Brain microvascular endothelial cell (primary cell): ENCODE measurements at regions not wholly inside any gene's neighbourhood (a gene's known extent, or its start where the extent isn't known, plus 50 kb on each side); places are given as distances from the start of the nearest gene placed in this dataset.

ENCODE experiments used
- DNase-seq: peaks from one replicate; pipeline ENCODE4 v3.0.0-alpha.2; 2020
- H3K27ac ChIP-seq: fragments of 250-450 bp; sonication (Bioruptor Pico); 2 replicates; pipeline ENCODE4 v1.5.1; 2020; ENCODE audit warnings: mild to moderate bottlenecking, moderate library complexity
- H3K27me3 ChIP-seq: fragments of 250-450 bp; sonication (Bioruptor Pico); replicated peaks from 2 replicates; pipeline ENCODE4 v1.5.1; 2020; ENCODE audit warnings: mild to moderate bottlenecking
- H3K36me3 ChIP-seq: fragments of 250-450 bp; sonication (Bioruptor Pico); replicated peaks from 2 replicates; pipeline ENCODE4 v1.5.1; 2020; ENCODE audit warnings: mild to moderate bottlenecking
- H3K4me3 ChIP-seq: 2 replicates; pipeline ENCODE4 v1.5.1; 2011; ENCODE audit warnings: low read depth, mild to moderate bottlenecking, control low read depth, low read length, moderate library complexity
- in situ Hi-C: cut with HindIII; loops from 2 replicates; pipeline ENCODE4 v1.10.0; 2017; ENCODE audit warnings: low sequenced_read_pairs, low pct_ligation_motif_present
- TF ChIP-seq, protein P1 (sequence below): IDR thresholded peaks from 2 replicates; pipeline ENCODE4 v1.5.1; 2011; ENCODE audit warnings: low read depth, mild to moderate bottlenecking, moderate library complexity, low read length, control low read depth, inconsistent platforms; ENCODE audit errors: missing control alignments

DNA sequence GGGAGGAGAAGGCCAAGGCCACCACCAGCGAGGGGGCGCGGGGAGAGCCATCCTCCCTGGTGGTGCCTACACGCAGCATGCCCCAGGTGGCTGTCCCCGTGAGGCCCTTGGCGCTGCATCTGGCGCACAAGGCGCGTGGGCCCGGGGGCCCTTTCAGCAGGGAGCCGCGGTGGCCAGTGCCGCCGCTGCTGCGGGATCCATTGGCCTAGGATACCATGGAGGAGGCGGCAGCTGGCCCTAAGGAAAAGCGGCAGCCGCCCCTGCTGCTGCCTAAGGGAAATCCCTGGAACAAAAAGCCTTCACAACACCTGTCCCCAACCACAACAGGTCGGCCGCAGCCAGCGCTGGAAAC lies 1059.6 kb downstream of the TECRL start:
- TF ChIP-seq, protein P1, sequence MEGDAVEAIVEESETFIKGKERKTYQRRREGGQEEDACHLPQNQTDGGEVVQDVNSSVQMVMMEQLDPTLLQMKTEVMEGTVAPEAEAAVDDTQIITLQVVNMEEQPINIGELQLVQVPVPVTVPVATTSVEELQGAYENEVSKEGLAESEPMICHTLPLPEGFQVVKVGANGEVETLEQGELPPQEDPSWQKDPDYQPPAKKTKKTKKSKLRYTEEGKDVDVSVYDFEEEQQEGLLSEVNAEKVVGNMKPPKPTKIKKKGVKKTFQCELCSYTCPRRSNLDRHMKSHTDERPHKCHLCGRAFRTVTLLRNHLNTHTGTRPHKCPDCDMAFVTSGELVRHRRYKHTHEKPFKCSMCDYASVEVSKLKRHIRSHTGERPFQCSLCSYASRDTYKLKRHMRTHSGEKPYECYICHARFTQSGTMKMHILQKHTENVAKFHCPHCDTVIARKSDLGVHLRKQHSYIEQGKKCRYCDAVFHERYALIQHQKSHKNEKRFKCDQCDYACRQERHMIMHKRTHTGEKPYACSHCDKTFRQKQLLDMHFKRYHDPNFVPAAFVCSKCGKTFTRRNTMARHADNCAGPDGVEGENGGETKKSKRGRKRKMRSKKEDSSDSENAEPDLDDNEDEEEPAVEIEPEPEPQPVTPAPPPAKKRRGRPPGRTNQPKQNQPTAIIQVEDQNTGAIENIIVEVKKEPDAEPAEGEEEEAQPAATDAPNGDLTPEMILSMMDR = no peak
- H3K36me3 ChIP-seq = no peaks in the 10 kb centered on the region
- no peak for DNase-seq
- no peak overlapping the region for H3K27ac ChIP-seq
- in situ Hi-C loops = no loop called here
- no peak overlapping the region for H3K4me3 ChIP-seq
- H3K27me3 ChIP-seq = no peaks in the 10 kb centered on the region

DNA sequence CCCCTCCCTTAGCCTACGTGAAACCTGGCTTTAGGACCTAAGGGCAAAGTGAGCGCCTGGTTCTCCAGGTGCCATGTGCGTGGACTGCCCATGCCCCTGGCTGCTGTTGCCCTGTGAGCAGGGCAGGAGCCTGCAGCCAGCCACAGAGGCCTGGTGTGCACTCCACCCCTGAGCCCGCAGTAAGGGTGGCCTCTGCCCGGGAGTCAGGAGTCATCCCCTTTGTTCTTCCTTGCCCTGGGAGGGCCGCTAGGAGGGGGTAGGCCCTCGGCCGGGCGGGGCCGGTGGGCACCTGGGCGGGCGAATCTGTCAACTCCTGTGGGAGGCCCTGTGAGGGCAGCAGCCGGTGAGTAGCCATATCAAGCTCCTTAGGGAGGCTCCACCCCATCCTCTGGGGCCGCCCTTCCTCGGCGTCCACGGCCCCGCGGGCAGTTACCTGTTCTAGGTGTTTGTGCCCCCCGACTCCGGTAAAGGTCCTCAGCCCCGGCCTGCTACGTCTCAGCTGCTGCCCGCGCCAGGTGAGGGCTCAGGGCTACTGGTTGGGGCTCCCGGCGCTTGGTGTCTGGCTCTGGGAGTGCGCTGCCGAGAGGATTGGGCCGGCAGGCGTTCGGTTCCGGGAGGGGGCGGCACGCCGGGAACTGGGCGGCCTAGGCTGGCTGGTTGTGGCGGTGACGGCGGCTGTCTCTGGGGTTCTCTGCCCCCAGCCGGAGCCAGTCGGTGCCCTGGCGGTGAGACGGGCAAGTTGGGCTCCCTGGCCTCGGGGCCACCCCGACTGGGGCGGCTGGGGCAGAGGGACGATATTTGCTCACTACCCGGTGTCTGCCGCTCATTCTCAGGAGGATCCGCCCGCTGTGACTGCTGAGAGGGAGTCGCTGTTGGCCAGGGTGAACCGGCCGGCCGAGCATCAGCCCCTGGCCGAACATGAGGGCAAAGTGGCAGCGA lies 1060.2 kb downstream of the TECRL start:
- DNase-seq = no peak
- Histone ChIP-seq H3K36me3 (no peaks in the 10 kb centered on the region), H3K27me3 (no peaks in the 10 kb centered on the region), H3K27ac (no peak overlapping the region), H3K4me3 (no peak overlapping the region)
- TF ChIP-seq, protein P1 = no peak
- in situ Hi-C loops = no loop called here

DNA sequence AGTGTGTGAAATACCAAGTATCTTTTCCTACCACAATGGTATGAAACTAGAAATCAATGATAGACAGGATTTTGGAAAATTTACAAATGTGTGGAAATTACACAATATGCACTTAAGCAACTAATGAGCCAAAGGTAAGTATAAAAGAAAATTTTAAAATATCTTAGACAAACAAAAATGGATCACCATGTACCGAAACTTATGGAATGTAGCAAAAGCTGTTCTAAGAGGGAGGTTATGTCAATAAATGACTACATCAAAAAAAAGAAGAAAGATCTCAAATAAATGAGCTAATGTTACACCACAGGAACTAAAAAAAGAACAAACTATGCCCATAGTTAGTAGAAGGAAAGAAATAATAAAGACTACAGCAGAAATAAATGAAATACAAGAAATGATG lies 1084.1 kb downstream of the TECRL start:
- in situ Hi-C loops = no loop called here
- Histone ChIP-seq H3K4me3 (no peak overlapping the region), H3K27me3 (no peaks in the 10 kb centered on the region), H3K27ac (no peak overlapping the region), H3K36me3 (no peaks in the 10 kb centered on the region)
- no peak for DNase-seq
- TF ChIP-seq, protein P1 = no peak

DNA sequence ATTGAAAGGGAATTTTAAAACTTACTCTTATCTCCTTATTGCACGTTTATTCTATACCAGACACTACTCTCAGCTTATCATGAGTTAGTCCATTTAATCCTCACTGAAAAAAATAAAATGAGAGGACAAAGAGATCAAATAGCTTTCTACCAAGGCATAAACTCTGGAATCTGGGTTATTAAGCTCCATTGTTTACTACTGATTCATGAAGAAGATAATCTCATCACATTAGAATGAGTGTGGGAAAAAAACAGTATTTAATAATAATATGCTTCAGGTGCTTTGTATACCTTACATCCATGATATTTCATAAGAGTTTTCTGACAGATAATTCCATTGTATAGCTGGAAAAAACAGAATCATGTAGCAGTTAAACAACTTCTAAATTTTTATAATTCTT lies 1092.6 kb downstream of the TECRL start:
- H3K27ac ChIP-seq = no peak overlapping the region
- H3K4me3 ChIP-seq = no peak overlapping the region
- TF ChIP-seq, protein P1 = no peak
- H3K36me3 ChIP-seq = no peaks in the 10 kb centered on the region
- H3K27me3 ChIP-seq = no peaks in the 10 kb centered on the region
- in situ Hi-C loops = no loop called here
- no peak for DNase-seq

DNA sequence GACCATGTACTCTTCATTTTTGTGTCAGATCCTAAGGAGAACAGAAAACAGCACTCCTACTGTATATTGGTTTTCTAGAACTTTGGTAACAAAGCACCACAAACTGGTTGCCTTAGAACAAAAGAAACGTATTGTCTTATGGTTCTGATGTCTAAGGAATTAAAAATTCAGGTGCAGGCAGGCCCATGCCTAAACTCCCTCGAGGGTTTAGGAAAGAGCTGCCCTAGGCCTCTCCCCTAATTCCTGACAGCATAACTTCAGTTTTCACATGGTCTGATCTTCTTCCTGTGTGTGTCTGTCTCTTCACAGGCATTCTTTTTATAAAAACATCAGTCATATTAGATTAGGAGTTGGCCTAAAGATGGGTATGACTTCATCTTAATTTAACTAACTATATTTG lies 1093.6 kb downstream of the TECRL start:
- Histone ChIP-seq H3K27ac (no peak overlapping the region), H3K4me3 (no peak overlapping the region), H3K36me3 (no peaks in the 10 kb centered on the region), H3K27me3 (no peaks in the 10 kb centered on the region)
- in situ Hi-C loops = no loop called here
- DNase-seq = no peak
- TF ChIP-seq, protein P1 = no peak

DNA sequence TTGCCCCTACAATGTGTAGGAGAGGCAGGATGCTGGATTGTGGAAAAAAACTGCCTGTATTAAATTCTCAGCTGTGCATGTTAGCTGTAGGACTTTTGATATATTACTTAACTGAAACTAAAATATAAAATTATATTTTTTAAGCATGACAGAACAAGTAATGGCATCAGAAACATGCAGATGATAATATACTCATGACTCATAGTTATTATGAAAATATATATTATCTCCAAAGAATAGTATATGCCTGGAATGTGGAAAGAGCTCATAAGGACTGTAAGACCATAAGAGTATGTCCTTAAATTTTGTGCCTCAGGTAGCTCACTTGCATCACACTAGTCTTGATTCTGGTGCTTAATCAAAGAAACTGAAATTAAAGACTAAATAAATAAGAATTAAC lies 1100.6 kb downstream of the TECRL start:
- Histone ChIP-seq H3K27me3 (no peaks in the 10 kb centered on the region), H3K36me3 (no peaks in the 10 kb centered on the region), H3K4me3 (no peak overlapping the region), H3K27ac (no peak overlapping the region)
- DNase-seq = no peak
- TF ChIP-seq, protein P1 = no peak
- in situ Hi-C loops = no loop called here
